ENCODE measurements at regions not wholly inside any gene's neighbourhood (a gene's known extent, or its start where the extent isn't known, plus 50 kb on each side); places are given as distances from the start of the nearest gene placed in this dataset.
A peak's percentile ranks its signal among the peaks of the same experiment; 100 is the strongest.

- Histone ChIP-seq H3K18ac (ENCODE audit: low read length) (no peak overlapping the region), H3K27me3 (ENCODE audit: insufficient read depth, low read length) (no peaks in the 10 kb centered on the region), H3K9me3 (ENCODE audit: insufficient read depth, low read depth, low read length) (no peaks in the 10 kb centered on the region), H4K8ac (ENCODE audit: low read depth, low read length) (no peak overlapping the region), H3K79me1 (ENCODE audit: low read length) (no peaks in the 10 kb centered on the region), H3K4me3 (ENCODE audit: low read depth, low read length) (no peak overlapping the region), H2BK120ac (ENCODE audit: insufficient read depth, low read length, poor library complexity) (no peak overlapping the region), H3K4ac (ENCODE audit: low read depth, low read length) (no peak overlapping the region), H3K4me2 (ENCODE audit: low read length) (no peak overlapping the region), H2AK5ac (ENCODE audit: low read length) (no peak overlapping the region), H2AFZ (ENCODE audit: insufficient read depth, low read length, poor library complexity) (no peak overlapping the region), H2BK5ac (ENCODE audit: low read depth, low read length, poor library complexity) (no peak overlapping the region), H2BK12ac (ENCODE audit: low read length) (no peak overlapping the region), H3K4me1 (ENCODE audit: control insufficient read depth in 1 of 2, insufficient read depth in 2 of 2, low read length in 2 of 2) (no peaks in the 10 kb centered on the region), H3K79me2 (ENCODE audit: control insufficient read depth, insufficient read depth, low read length, poor library complexity) (no peaks in the 10 kb centered on the region), H3K36me3 (ENCODE audit: control insufficient read depth in 1 of 2, insufficient read depth in 2 of 2, low read length in 2 of 2) (no peaks in the 10 kb centered on the region), H4K91ac (ENCODE audit: low read depth, low read length) (no peak overlapping the region), H3K27ac (ENCODE audit: low read depth, low read length) (no peak overlapping the region), H3K9ac (ENCODE audit: low read length) (no peak overlapping the region), H3K23ac (ENCODE audit: low read length) (no peak overlapping the region), H4K12ac (ENCODE audit: low read depth, low read length) (no peak overlapping the region), H3K14ac (ENCODE audit: low read length) (no peak overlapping the region)
- WGBS (ENCODE audit: extremely low coverage, insufficient coverage, insufficient read length): no CpG with 5 or more reads among the region's 4 CpGs
- peak in 1 of 2 donors; percentile 39 for DNase-seq
Measured at GRCh38 chr9:109725460-109725859, 54.5 kb upstream of the PALM2AKAP2 start.

DNA sequence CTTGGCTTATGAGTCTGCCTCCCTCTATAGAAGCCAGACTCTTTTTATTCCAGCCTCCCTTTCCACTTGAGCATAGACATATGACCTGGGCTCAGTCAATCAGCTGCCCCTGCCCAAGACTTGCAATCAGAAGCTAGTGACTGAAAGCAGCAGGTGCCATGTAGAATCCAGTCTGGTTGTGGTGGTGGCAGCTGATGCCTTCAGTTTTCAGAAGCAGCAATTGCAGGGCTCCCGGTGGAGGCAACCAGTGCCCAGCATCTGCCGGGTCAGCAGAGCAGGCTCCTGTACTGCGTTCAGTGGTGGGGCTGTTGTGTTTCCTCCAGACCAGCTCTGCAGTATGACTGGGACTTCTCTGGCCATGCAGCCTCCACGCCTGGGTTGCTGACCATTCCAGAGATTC is 53.9 kb upstream of the PALM2AKAP2 start:
- no peak overlapping the region for H3K9ac ChIP-seq (ENCODE audit: low read length)
- H3K4me1 ChIP-seq (ENCODE audit: control insufficient read depth in 1 of 2, insufficient read depth in 2 of 2, low read length in 2 of 2): no peaks in the 10 kb centered on the region
- H3K18ac ChIP-seq (ENCODE audit: low read length): no peak overlapping the region
- no peaks in the 10 kb centered on the region for H3K9me3 ChIP-seq (ENCODE audit: insufficient read depth, low read depth, low read length)
- no peak overlapping the region for H2AK5ac ChIP-seq (ENCODE audit: low read length)
- no CpG with 5 or more reads among the region's 4 CpGs for WGBS (ENCODE audit: extremely low coverage, insufficient coverage, insufficient read length)
- H2BK5ac ChIP-seq (ENCODE audit: low read depth, low read length, poor library complexity): no peak overlapping the region
- no peak overlapping the region for H3K23ac ChIP-seq (ENCODE audit: low read length)
- no peak overlapping the region for H3K4ac ChIP-seq (ENCODE audit: low read depth, low read length)
- H3K36me3 ChIP-seq (ENCODE audit: control insufficient read depth in 1 of 2, insufficient read depth in 2 of 2, low read length in 2 of 2): no peaks in the 10 kb centered on the region
- no peaks in the 10 kb centered on the region for H3K27me3 ChIP-seq (ENCODE audit: insufficient read depth, low read length)
- H3K14ac ChIP-seq (ENCODE audit: low read length): no peak overlapping the region
- no peaks in the 10 kb centered on the region for H3K79me1 ChIP-seq (ENCODE audit: low read length)
- no peak overlapping the region for H4K8ac ChIP-seq (ENCODE audit: low read depth, low read length)
- no peak overlapping the region for H2BK120ac ChIP-seq (ENCODE audit: insufficient read depth, low read length, poor library complexity)
- no peak overlapping the region for H4K12ac ChIP-seq (ENCODE audit: low read depth, low read length)
- no peak overlapping the region for H3K4me3 ChIP-seq (ENCODE audit: low read depth, low read length)
- no peaks in the 10 kb centered on the region for H3K79me2 ChIP-seq (ENCODE audit: control insufficient read depth, insufficient read depth, low read length, poor library complexity)
- no peak overlapping the region for H2BK12ac ChIP-seq (ENCODE audit: low read length)
- no peak overlapping the region for H2AFZ ChIP-seq (ENCODE audit: insufficient read depth, low read length, poor library complexity)
- no peak for DNase-seq
- no peak overlapping the region for H3K4me2 ChIP-seq (ENCODE audit: low read length)
- H3K27ac ChIP-seq (ENCODE audit: low read depth, low read length): no peak overlapping the region
- no peak overlapping the region for H4K91ac ChIP-seq (ENCODE audit: low read depth, low read length)

GRCh38 chr9:109728686-109729300 is 51.2 kb upstream of the PALM2AKAP2 start:
- no peak overlapping the region for H3K4me3 ChIP-seq (ENCODE audit: low read depth, low read length)
- H3K18ac ChIP-seq (ENCODE audit: low read length): no peak overlapping the region
- H3K4me1 ChIP-seq (ENCODE audit: control insufficient read depth in 1 of 2, insufficient read depth in 2 of 2, low read length in 2 of 2): peaks cover 0 to 2% of the 10 kb centered on the region in 2 experiments
- H4K12ac ChIP-seq (ENCODE audit: low read depth, low read length): no peak overlapping the region
- no peaks in the 10 kb centered on the region for H3K9me3 ChIP-seq (ENCODE audit: insufficient read depth, low read depth, low read length)
- no peaks in the 10 kb centered on the region for H3K79me1 ChIP-seq (ENCODE audit: low read length)
- H3K23ac ChIP-seq (ENCODE audit: low read length): no peak overlapping the region
- no peak overlapping the region for H3K4me2 ChIP-seq (ENCODE audit: low read length)
- H2BK5ac ChIP-seq (ENCODE audit: low read depth, low read length, poor library complexity): no peak overlapping the region
- H4K91ac ChIP-seq (ENCODE audit: low read depth, low read length): no peak overlapping the region
- H3K9ac ChIP-seq (ENCODE audit: low read length): no peak overlapping the region
- H2AFZ ChIP-seq (ENCODE audit: insufficient read depth, low read length, poor library complexity): no peak overlapping the region
- H4K8ac ChIP-seq (ENCODE audit: low read depth, low read length): no peak overlapping the region
- no peak overlapping the region for H2BK120ac ChIP-seq (ENCODE audit: insufficient read depth, low read length, poor library complexity)
- WGBS (ENCODE audit: extremely low coverage, insufficient coverage, insufficient read length): no CpG with 5 or more reads among the region's 3 CpGs
- no peaks in the 10 kb centered on the region for H3K36me3 ChIP-seq (ENCODE audit: control insufficient read depth in 1 of 2, insufficient read depth in 2 of 2, low read length in 2 of 2)
- no peak overlapping the region for H3K4ac ChIP-seq (ENCODE audit: low read depth, low read length)
- H2AK5ac ChIP-seq (ENCODE audit: low read length): no peak overlapping the region
- no peaks in the 10 kb centered on the region for H3K79me2 ChIP-seq (ENCODE audit: control insufficient read depth, insufficient read depth, low read length, poor library complexity)
- DNase-seq: no peak
- no peaks in the 10 kb centered on the region for H3K27me3 ChIP-seq (ENCODE audit: insufficient read depth, low read length)
- H3K14ac ChIP-seq (ENCODE audit: low read length): no peak overlapping the region
- H3K27ac ChIP-seq (ENCODE audit: low read depth, low read length): no peak overlapping the region
- no peak overlapping the region for H2BK12ac ChIP-seq (ENCODE audit: low read length)

- H2BK5ac ChIP-seq (ENCODE audit: low read depth, low read length, poor library complexity): no peak overlapping the region
- H3K36me3 ChIP-seq (ENCODE audit: control insufficient read depth in 1 of 2, insufficient read depth in 2 of 2, low read length in 2 of 2): no peaks in the 10 kb centered on the region
Measured at GRCh38 chr9:109729513-109729912, 50.5 kb upstream of the PALM2AKAP2 start.

More at GRCh38 chr9:109729513-109729912, 50.5 kb upstream of the PALM2AKAP2 start:
- H3K9ac ChIP-seq (ENCODE audit: low read length): no peak overlapping the region
- H4K91ac ChIP-seq (ENCODE audit: low read depth, low read length): no peak overlapping the region
- no peak for DNase-seq
- H3K9me3 ChIP-seq (ENCODE audit: insufficient read depth, low read depth, low read length): no peaks in the 10 kb centered on the region
- H3K27ac ChIP-seq (ENCODE audit: low read depth, low read length): no peak overlapping the region
- no CpG with 5 or more reads among the region's 2 CpGs for WGBS (ENCODE audit: extremely low coverage, insufficient coverage, insufficient read length)
- H3K23ac ChIP-seq (ENCODE audit: low read length): no peak overlapping the region
- no peak overlapping the region for H4K12ac ChIP-seq (ENCODE audit: low read depth, low read length)
- H2BK120ac ChIP-seq (ENCODE audit: insufficient read depth, low read length, poor library complexity): no peak overlapping the region
- H3K4me2 ChIP-seq (ENCODE audit: low read length): no peak overlapping the region
- H3K18ac ChIP-seq (ENCODE audit: low read length): no peak overlapping the region
- H3K14ac ChIP-seq (ENCODE audit: low read length): no peak overlapping the region
- H2AK5ac ChIP-seq (ENCODE audit: low read length): no peak overlapping the region
- H3K4me3 ChIP-seq (ENCODE audit: low read depth, low read length): no peak overlapping the region
- no peak overlapping the region for H2AFZ ChIP-seq (ENCODE audit: insufficient read depth, low read length, poor library complexity)
- peaks cover 0 to 2% of the 10 kb centered on the region in 2 experiments for H3K4me1 ChIP-seq (ENCODE audit: control insufficient read depth in 1 of 2, insufficient read depth in 2 of 2, low read length in 2 of 2)
- no peak overlapping the region for H4K8ac ChIP-seq (ENCODE audit: low read depth, low read length)
- no peaks in the 10 kb centered on the region for H3K79me1 ChIP-seq (ENCODE audit: low read length)
- H3K79me2 ChIP-seq (ENCODE audit: control insufficient read depth, insufficient read depth, low read length, poor library complexity): no peaks in the 10 kb centered on the region
- H2BK12ac ChIP-seq (ENCODE audit: low read length): no peak overlapping the region
- no peak overlapping the region for H3K4ac ChIP-seq (ENCODE audit: low read depth, low read length)
- no peaks in the 10 kb centered on the region for H3K27me3 ChIP-seq (ENCODE audit: insufficient read depth, low read length)

Measured in trophoblast cell (in vitro differentiated cells and primary cell).